Trophoblast cell (in vitro differentiated cells and primary cell): ENCODE measurements at regions not wholly inside any gene's neighbourhood (a gene's known extent, or its start where the extent isn't known, plus 50 kb on each side); places are given as distances from the start of the nearest gene placed in this dataset.

ENCODE experiments used
- DNase-seq, 2 donors: peaks; one replicate each; pipeline ENCODE4 v3.0.0-alpha.2; 2016
- H2AFZ ChIP-seq: 2 replicates; pipeline ENCODE4 v1.6.1; 2013; ENCODE audit warnings: low read length, moderate library complexity, mild to moderate bottlenecking; ENCODE audit not compliant: insufficient read depth, poor library complexity
- H2AK5ac ChIP-seq: 2 replicates; pipeline ENCODE4 v1.6.1; 2013; ENCODE audit warnings: mild to moderate bottlenecking, low read length
- H2BK120ac ChIP-seq: 2 replicates; pipeline ENCODE4 v1.6.1; 2013; ENCODE audit warnings: low read length, mild to moderate bottlenecking, moderate library complexity; ENCODE audit not compliant: insufficient read depth, poor library complexity
- H2BK12ac ChIP-seq: 2 replicates; pipeline ENCODE4 v1.6.1; 2013; ENCODE audit warnings: mild to moderate bottlenecking, low read length, moderate library complexity
- H2BK5ac ChIP-seq: 2 replicates; pipeline ENCODE4 v1.6.1; 2013; ENCODE audit warnings: low read length, low read depth, moderate library complexity, mild to moderate bottlenecking; ENCODE audit not compliant: poor library complexity
- H3K14ac ChIP-seq: 2 replicates; pipeline ENCODE4 v1.6.1; 2013; ENCODE audit warnings: mild to moderate bottlenecking, low read length
- H3K18ac ChIP-seq: 2 replicates; pipeline ENCODE4 v1.6.1; 2013; ENCODE audit warnings: mild to moderate bottlenecking, low read length
- H3K23ac ChIP-seq: 2 replicates; pipeline ENCODE4 v1.6.1; 2013; ENCODE audit warnings: low read length
- H3K27ac ChIP-seq: 2 replicates; pipeline ENCODE4 v1.5.1; 2013; ENCODE audit warnings: low read depth, mild to moderate bottlenecking, inconsistent platforms, low read length, moderate library complexity
- H3K27me3 ChIP-seq: 2 replicates; pipeline ENCODE4 v1.6.1; 2013; ENCODE audit warnings: inconsistent platforms, mild to moderate bottlenecking, low read length, moderate library complexity; ENCODE audit not compliant: insufficient read depth
- H3K36me3 ChIP-seq, 2 experiments: 1 replicate in 1 of 2; 2 replicates in 1 of 2; pipeline ENCODE4 v1.6.1; 2013; ENCODE audit warnings: low read length in 2 of 2, mild to moderate bottlenecking in 2 of 2, moderate library complexity in 1 of 2; ENCODE audit not compliant: insufficient read depth in 2 of 2, control insufficient read depth in 1 of 2
- H3K4ac ChIP-seq: 2 replicates; pipeline ENCODE4 v1.6.1; 2013; ENCODE audit warnings: low read depth, mild to moderate bottlenecking, low read length, moderate library complexity
- H3K4me1 ChIP-seq, 2 experiments: 1 replicate in 1 of 2; 2 replicates in 1 of 2; pipeline ENCODE4 v1.6.1; 2013; ENCODE audit warnings: low read length in 2 of 2, mild to moderate bottlenecking in 2 of 2, moderate library complexity in 1 of 2; ENCODE audit not compliant: insufficient read depth in 2 of 2, control insufficient read depth in 1 of 2
- H3K4me2 ChIP-seq: 2 replicates; pipeline ENCODE4 v1.6.1; 2013; ENCODE audit warnings: inconsistent platforms, mild to moderate bottlenecking, low read length, moderate library complexity
- H3K4me3 ChIP-seq: 2 replicates; pipeline ENCODE4 v1.5.1; 2013; ENCODE audit warnings: mild to moderate bottlenecking, low read depth, low read length, inconsistent platforms
- H3K79me1 ChIP-seq: one replicate; pipeline ENCODE4 v1.6.1; 2013; ENCODE audit warnings: low read length
- H3K79me2 ChIP-seq: 2 replicates; pipeline ENCODE4 v1.6.1; 2013; ENCODE audit warnings: low read length, mild to moderate bottlenecking; ENCODE audit not compliant: control insufficient read depth, insufficient read depth, poor library complexity
- H3K9ac ChIP-seq: 2 replicates; pipeline ENCODE4 v1.6.1; 2013; ENCODE audit warnings: mild to moderate bottlenecking, low read length
- H3K9me3 ChIP-seq: 2 replicates; pipeline ENCODE4 v1.6.1; 2013; ENCODE audit warnings: low read depth, mild to moderate bottlenecking, control low read depth, inconsistent platforms, low read length; ENCODE audit not compliant: insufficient read depth
- H4K12ac ChIP-seq: 2 replicates; pipeline ENCODE4 v1.6.1; 2013; ENCODE audit warnings: low read depth, mild to moderate bottlenecking, low read length, moderate library complexity
- H4K8ac ChIP-seq: 2 replicates; pipeline ENCODE4 v1.6.1; 2013; ENCODE audit warnings: low read depth, mild to moderate bottlenecking, low read length, moderate library complexity
- H4K91ac ChIP-seq: one replicate; pipeline ENCODE4 v1.6.1; 2013; ENCODE audit warnings: low read depth, mild to moderate bottlenecking, low read length, moderate library complexity
- WGBS: extraction: QIAGEN DNeasy Blood & Tissue Kit; methylation state at CpG from one replicate; pipeline ENCODE4 v1.1.7; 2013; ENCODE audit warnings: missing lambda C conversion rate; ENCODE audit not compliant: insufficient read length, insufficient coverage; ENCODE audit errors: extremely low coverage; 5-methylcytosine and 5-hydroxymethylcytosine counted together

- Histone ChIP-seq H3K14ac (no peak overlapping the region), H3K23ac (no peak overlapping the region), H4K8ac (no peak overlapping the region), H3K18ac (no peak overlapping the region), H3K79me2 (no peaks in the 10 kb centered on the region), H3K36me3 (no peaks in the 10 kb centered on the region), H3K4me1 (no peaks in the 10 kb centered on the region), H3K79me1 (no peaks in the 10 kb centered on the region), H3K4me3 (no peak overlapping the region), H4K12ac (no peak overlapping the region), H2BK12ac (no peak overlapping the region), H3K4ac (no peak overlapping the region), H2BK120ac (no peak overlapping the region), H2AFZ (no peak overlapping the region), H2AK5ac (no peak overlapping the region), H3K4me2 (no peak overlapping the region), H3K9me3 (peaks cover 4% of the 10 kb centered on the region), H3K9ac (no peak overlapping the region), H4K91ac (no peak overlapping the region), H3K27me3 (no peaks in the 10 kb centered on the region), H2BK5ac (no peak overlapping the region), H3K27ac (no peak overlapping the region)
- no peak for DNase-seq
- no CpG with 5 or more reads among the region's 2 CpGs for WGBS
Observed at GRCh38 chr2:4486971-4487370, 783.6 kb downstream of the DCDC2C start.

DNA sequence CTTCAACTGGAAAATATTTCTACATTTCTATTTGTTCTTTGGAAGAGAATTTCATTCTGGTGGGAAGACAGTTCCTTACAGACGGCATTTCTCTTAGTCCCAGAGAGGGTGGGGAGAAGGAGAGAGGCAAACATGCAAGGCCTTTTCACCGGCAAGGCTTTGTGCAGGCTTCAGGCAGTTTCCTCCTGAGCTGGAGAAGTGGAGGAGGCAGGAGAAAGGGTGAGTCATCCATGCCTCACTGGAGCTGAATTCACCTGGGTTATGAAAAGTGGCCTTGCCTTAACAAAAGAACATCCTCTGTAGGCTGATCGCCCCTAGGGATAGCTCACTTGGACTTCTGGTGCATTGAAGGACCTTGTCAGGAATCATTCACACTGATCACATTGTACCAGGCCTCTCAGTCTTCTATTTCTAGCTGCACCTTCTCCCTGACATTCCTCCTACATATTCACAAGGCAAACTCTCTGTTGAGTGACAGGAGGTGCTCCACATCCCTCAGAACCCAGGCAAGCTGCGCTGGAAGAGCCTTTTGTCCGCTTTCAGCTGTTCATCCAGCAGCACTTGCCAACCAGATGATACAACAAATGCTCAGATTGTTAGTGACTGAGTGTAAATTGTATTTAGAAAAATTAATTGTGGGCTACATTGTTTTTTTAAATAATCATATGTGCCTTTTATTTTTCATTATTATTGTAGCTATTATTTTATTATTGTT is 796.1 kb downstream of the DCDC2C start:
- Histone ChIP-seq H2AK5ac (no peak overlapping the region), H3K4ac (no peak overlapping the region), H3K4me1 (peaks cover 0 to 3% of the 10 kb centered on the region in 2 experiments), H2BK5ac (no peak overlapping the region), H3K9ac (no peak overlapping the region), H4K91ac (no peak overlapping the region), H3K79me2 (no peaks in the 10 kb centered on the region), H4K12ac (no peak overlapping the region), H3K4me3 (no peak overlapping the region), H3K27me3 (no peaks in the 10 kb centered on the region), H2AFZ (no peak overlapping the region), H3K4me2 (no peak overlapping the region), H3K36me3 (no peaks in the 10 kb centered on the region), H3K23ac (no peak overlapping the region), H3K9me3 (no peaks in the 10 kb centered on the region), H3K79me1 (no peaks in the 10 kb centered on the region), H3K18ac (no peak overlapping the region), H3K14ac (no peak overlapping the region), H2BK12ac (no peak overlapping the region), H4K8ac (no peak overlapping the region), H2BK120ac (no peak overlapping the region), H3K27ac (no peak overlapping the region)
- WGBS, result no CpG with 5 or more reads among the region's 5 CpGs
- peak; percentile 54 to 58 for DNase-seq

- Histone ChIP-seq H4K12ac (no peak overlapping the region), H2BK120ac (no peak overlapping the region), H3K27me3 (no peaks in the 10 kb centered on the region), H4K91ac (no peak overlapping the region), H2AK5ac (no peak overlapping the region), H3K4me1 (peaks cover 0 to 3% of the 10 kb centered on the region in 2 experiments), H3K14ac (no peak overlapping the region), H4K8ac (no peak overlapping the region), H3K9me3 (no peaks in the 10 kb centered on the region), H3K27ac (no peak overlapping the region), H3K4ac (no peak overlapping the region), H3K23ac (no peak overlapping the region), H3K79me1 (no peaks in the 10 kb centered on the region), H3K4me3 (no peak overlapping the region), H2BK5ac (no peak overlapping the region), H3K79me2 (no peaks in the 10 kb centered on the region), H3K4me2 (no peak overlapping the region), H2AFZ (no peak overlapping the region), H3K9ac (no peak overlapping the region), H2BK12ac (no peak overlapping the region), H3K36me3 (no peaks in the 10 kb centered on the region), H3K18ac (no peak overlapping the region)
- no peak for DNase-seq
- WGBS, result no CpG with 5 or more reads among the region's 4 CpGs
Observed at GRCh38 chr2:4501525-4501924, 798.1 kb downstream of the DCDC2C start.

DNA sequence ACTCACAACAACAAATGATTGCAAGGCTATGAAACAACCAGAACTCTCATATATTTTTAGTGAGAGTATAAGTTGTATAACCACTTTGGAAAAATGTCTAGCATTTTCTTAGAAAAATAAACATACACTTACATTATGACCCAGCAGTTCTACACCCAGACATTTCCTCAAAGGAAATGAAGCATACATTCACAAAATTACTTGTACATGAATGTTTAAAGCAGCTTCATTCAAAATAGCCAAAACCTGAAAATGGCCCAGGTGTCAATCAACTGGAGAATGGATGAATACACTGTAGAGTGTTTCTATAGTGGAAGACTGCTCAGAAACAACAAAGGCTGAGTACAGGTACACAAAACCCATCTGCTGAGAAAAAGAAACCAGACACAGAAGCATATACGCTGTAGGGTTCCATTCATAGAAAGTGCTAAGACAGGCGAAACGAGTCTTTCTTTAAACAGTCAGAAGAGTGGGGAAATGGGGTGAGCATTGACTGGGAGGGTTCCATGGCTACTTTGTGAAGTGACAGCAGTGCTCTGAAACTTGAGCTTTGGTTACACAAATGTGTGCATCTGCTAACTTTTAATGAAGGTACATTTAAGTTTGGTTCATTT is 799.0 kb downstream of the DCDC2C start:
- Histone ChIP-seq H3K9ac (no peak overlapping the region), H2BK5ac (no peak overlapping the region), H3K27me3 (no peaks in the 10 kb centered on the region), H3K23ac (no peak overlapping the region), H3K9me3 (no peaks in the 10 kb centered on the region), H3K36me3 (no peaks in the 10 kb centered on the region), H3K4me3 (no peak overlapping the region), H3K18ac (no peak overlapping the region), H4K8ac (no peak overlapping the region), H2BK120ac (no peak overlapping the region), H3K79me2 (no peaks in the 10 kb centered on the region), H3K27ac (no peak overlapping the region), H4K91ac (no peak overlapping the region), H2AFZ (no peak overlapping the region), H3K79me1 (no peaks in the 10 kb centered on the region), H3K14ac (no peak overlapping the region), H3K4me1 (peaks cover 0 to 3% of the 10 kb centered on the region in 2 experiments), H2AK5ac (no peak overlapping the region), H3K4ac (no peak overlapping the region), H3K4me2 (no peak overlapping the region), H2BK12ac (no peak overlapping the region), H4K12ac (no peak overlapping the region)
- DNase-seq, result no peak
- WGBS, result no CpG with 5 or more reads among the region's 3 CpGs
